ENCODE measurements at regions not wholly inside any gene's neighbourhood (a gene's known extent, or its start where the extent isn't known, plus 50 kb on each side); places are given as distances from the start of the nearest gene placed in this dataset.

DNA sequence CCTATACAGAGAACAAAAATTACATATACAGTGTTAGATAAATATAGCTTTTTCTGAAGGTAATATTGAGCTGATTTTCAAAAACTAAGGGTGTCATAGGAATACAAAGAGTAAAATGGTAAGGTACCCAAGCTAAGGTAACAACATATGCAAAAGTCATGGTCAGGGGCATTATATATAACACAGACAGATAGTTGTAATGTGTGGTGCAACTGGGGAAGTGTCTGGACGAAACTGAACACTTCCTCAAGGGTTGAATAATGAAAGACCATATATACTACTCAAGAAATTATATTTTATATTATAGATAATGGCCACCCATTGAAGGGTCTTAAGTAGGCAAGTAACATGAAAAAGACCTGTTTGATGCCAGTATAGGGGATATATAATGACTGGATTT, 262.1 kb upstream of the CXXC4 start:
- H3K4me3 ChIP-seq (ENCODE audit: low read depth, low read length) = no peak overlapping the region
- TF ChIP-seq, protein P1, sequence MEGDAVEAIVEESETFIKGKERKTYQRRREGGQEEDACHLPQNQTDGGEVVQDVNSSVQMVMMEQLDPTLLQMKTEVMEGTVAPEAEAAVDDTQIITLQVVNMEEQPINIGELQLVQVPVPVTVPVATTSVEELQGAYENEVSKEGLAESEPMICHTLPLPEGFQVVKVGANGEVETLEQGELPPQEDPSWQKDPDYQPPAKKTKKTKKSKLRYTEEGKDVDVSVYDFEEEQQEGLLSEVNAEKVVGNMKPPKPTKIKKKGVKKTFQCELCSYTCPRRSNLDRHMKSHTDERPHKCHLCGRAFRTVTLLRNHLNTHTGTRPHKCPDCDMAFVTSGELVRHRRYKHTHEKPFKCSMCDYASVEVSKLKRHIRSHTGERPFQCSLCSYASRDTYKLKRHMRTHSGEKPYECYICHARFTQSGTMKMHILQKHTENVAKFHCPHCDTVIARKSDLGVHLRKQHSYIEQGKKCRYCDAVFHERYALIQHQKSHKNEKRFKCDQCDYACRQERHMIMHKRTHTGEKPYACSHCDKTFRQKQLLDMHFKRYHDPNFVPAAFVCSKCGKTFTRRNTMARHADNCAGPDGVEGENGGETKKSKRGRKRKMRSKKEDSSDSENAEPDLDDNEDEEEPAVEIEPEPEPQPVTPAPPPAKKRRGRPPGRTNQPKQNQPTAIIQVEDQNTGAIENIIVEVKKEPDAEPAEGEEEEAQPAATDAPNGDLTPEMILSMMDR (conservative IDR thresholded peaks at IDR 0.05; ENCODE audit: low read depth, low read length) = no peak
- DNase-seq (ENCODE audit: low read depth) = no peak

DNA sequence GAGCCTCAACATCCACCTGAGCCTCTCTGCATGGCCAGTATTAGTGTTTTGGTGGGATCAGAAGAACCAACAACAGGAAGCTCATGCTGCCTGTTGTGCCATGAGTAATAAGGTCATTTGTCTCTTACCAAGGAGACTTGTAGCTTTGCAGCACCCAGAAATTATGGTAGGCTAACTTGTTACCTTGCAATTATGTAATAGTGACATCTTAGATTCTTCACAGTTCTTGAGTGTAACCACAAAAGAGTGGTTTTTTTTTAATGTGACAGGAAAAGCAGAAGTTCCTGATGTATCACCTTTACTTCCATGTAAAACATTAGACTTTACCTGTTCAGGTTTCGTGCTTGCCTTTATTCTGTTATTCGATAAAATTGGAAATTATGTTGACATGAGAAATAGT, 263.9 kb upstream of the CXXC4 start:
- no peak for DNase-seq (ENCODE audit: low read depth)
- H3K4me3 ChIP-seq (ENCODE audit: low read depth, low read length) = no peak overlapping the region
- TF ChIP-seq, protein P1 (conservative IDR thresholded peaks at IDR 0.05; ENCODE audit: low read depth, low read length) = no peak

DNA sequence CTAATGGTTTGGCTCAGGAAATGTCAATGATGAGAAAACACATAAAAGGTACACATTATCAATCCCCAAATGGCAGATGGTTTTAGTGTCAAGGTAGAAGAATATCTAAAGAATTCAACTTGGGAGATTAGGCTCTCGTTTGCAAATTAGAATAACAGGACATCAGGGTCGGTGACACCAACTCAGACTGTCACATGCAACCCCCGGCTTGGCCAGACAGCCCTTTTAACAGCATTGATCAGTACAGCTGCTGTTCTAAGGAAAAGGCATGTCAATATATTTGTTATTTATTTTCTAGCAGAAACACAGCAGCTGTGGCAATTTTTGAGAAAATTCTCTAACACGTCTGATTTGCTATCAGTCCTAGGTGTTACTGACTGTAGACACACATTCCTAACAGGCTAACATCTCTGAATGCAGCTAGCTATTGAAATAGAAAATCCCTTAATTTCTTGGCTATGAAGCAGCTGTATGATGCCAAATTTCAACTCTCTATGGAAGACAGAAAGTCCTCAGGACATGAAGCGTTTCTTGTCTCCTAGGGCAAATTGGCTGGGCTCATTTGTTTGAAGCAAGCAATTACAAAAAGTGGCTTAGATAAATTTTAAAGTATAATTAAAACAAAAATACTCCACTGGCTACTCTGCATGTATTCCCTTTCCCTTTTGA, 269.0 kb upstream of the CXXC4 start:
- DNase-seq (ENCODE audit: low read depth) = no peak
- TF ChIP-seq, protein P1 (conservative IDR thresholded peaks at IDR 0.05; ENCODE audit: low read depth, low read length) = no peak
- H3K4me3 ChIP-seq (ENCODE audit: low read depth, low read length) = no peak overlapping the region

DNA sequence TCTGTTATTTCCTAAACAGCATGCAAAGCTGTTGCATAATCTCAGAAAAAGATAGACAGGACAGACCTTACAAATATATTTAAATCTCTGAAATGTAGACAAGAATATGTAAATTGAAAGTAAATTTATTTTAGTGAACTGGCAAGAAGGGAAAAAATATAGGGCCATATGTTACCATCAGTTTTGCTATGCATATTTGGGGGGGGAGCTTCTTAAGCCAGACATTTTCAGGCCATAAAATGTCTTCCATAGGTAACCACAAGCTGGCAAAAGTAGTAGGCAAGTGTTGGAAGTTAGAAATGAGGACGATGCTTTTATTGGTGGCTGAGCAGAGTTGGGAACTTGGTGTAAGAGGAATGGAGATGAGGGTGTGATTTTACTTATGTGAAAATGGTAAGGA, 272.0 kb upstream of the CXXC4 start:
- DNase-seq (ENCODE audit: low read depth) = no peak
- no peak overlapping the region for H3K4me3 ChIP-seq (ENCODE audit: low read depth, low read length)
- TF ChIP-seq, protein P1 (conservative IDR thresholded peaks at IDR 0.05; ENCODE audit: low read depth, low read length) = no peak

DNA sequence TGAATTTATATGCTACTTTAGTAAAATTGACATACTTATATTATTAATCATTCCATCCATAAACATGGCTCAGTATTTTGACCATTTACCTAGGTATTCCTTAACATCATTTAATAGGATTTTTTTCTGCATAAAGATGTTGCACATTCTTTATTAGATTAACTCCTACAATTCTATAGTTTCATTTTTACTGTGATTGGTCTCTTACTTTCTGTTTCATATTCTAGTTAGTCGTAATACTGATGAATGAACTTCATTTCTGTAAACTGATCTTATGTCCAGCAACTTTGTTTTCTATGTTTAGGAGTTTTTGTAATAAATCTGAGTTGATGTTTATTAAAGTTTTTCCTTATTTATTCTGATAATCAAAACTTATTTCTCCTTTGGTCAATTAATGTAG, 278.2 kb upstream of the CXXC4 start:
- H3K4me3 ChIP-seq (ENCODE audit: low read depth, low read length) = no peak overlapping the region
- TF ChIP-seq, protein P1 (conservative IDR thresholded peaks at IDR 0.05; ENCODE audit: low read depth, low read length) = no peak
- no peak for DNase-seq (ENCODE audit: low read depth)

DNA sequence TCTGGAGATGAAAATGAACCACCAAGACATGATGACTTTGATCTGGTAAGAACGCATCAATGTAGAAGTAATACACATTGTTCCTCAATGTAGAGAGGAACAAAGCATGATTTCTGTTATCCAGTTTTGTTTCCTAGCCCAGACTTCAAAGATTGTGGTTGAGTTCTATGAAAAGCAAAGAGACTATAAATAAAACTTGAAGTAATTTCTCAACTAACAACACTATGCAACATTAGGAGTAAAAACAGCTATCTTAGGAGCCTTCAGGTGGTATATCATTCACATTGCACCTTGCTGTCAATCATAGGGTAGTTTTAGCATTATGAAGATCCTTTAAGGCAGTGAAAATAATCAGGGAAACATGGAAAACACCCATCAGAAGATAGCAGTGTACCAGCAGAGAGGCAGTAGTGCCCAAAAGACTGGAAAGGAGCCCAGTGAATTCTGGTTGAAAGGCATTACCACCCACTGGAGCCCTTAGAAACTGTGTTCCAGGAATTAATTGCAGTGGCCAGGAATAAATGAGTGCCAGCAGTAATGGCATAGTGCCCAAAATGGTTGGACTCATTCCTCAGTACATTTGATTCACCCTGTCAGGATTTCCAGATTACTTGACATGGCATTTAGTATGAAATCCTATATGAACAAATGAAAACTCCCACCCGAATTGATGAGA, 300.7 kb upstream of the CXXC4 start:
- TF ChIP-seq, protein P1 (conservative IDR thresholded peaks at IDR 0.05; ENCODE audit: low read depth, low read length) = no peak
- H3K4me3 ChIP-seq (ENCODE audit: low read depth, low read length) = no peak overlapping the region
- no peak for DNase-seq (ENCODE audit: low read depth)

DNA sequence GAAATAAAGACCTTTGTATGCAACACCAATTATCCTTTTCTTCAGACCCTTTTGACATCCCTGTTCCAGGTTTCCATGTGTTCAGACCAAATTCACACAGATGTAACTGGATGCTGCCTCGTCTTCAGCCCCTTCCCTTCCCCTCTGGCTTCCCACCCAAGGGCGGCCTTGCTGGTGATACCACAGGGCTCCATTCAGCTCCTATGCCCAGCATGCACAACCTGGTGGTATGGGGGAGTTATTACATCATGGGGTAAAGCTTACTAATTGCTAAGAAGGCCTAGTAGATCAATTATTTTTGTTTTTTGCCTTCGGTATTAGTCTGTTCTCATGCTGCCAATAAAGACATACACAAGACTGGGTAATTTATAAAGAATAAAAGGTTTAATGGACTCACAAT, 317.0 kb upstream of the CXXC4 start:
- no peak for DNase-seq (ENCODE audit: low read depth)
- TF ChIP-seq, protein P1 (conservative IDR thresholded peaks at IDR 0.05; ENCODE audit: low read depth, low read length) = no peak
- no peak overlapping the region for H3K4me3 ChIP-seq (ENCODE audit: low read depth, low read length)
